GM18499 (cell line): ENCODE measurements at regions not wholly inside any gene's neighbourhood (a gene's known extent, or its start where the extent isn't known, plus 50 kb on each side); places are given as distances from the start of the nearest gene placed in this dataset.
A peak's percentile ranks its signal among the peaks of the same experiment; 100 is the strongest.

ENCODE experiments used
- ATAC-seq: cut with Tn5 transposase; IDR thresholded peaks from one replicate; pipeline ENCODE4 v1.9.1; 2021; ENCODE audit warnings: moderate number of reproducible peaks; ENCODE audit not compliant: insufficient read depth, unreplicated experiment

GRCh38 chr4:163582703-163583102, 88.2 kb downstream of the TMA16 start:
- no peak for ATAC-seq

DNA sequence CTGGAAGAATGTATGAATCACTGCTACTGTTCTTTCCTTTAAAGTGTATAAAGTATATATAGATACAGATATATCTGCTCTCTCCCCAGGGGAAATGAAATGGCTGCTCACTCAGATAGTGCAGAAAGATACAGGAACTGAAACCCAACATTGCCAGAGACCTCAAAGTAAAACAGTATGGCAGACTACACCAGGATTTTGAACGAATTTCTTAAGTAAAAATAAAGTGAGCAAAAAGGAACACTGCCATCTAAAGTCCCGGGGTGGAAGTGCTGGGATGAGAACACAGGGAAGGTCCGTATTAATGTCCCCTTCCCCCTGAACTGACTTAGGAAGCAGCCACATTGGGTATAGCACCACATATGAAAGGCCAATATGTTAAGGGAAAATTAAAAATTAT, 93.4 kb downstream of the TMA16 start:
- peak; percentile 63 for ATAC-seq

DNA sequence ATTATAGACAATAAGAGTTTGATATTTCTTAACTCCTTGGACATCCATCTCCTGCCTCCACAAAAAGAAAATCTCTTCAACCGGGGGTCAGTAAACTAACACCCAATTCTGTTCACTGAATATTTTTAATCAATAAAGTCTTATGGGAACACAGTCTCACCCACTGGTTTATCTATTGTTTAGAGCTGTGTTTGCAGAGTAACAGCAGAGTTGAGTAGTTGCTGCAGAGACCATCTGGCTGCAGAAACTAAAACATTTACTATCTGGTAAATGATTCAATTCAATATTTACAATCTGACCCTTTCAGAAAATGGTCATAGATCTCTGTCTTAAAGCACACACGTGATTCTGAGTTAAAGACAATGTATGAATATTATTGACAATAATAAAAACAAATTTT, 94.0 kb downstream of the TMA16 start:
- ATAC-seq: no peak

GRCh38 chr4:163590103-163590502, 95.6 kb downstream of the TMA16 start:
- no peak for ATAC-seq

GRCh38 chr4:163590619-163591264, 96.3 kb downstream of the TMA16 start:
- ATAC-seq: no peak

DNA sequence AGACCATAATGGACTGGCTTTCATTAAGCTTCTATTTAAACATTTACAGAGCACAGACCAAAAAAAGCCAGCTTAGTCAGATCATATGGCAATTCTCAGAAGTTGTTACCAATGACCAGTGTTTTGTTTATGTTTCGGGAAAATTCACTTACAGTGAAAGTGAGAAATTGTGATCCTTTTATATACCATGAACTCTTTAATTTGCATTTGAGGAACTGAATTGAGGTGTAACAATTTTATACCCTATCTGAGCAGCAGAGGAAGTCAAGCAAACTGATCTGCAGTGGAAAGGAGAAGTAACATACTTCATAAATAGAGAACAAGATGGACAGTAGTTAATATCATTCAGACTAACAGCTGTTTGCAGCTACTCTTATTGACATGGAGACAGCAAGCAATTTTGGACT, 97.1 kb downstream of the TMA16 start:
- peak; percentile 75 for ATAC-seq

GRCh38 chr4:163592212-163592611, 97.7 kb downstream of the TMA16 start:
- ATAC-seq: no peak

DNA sequence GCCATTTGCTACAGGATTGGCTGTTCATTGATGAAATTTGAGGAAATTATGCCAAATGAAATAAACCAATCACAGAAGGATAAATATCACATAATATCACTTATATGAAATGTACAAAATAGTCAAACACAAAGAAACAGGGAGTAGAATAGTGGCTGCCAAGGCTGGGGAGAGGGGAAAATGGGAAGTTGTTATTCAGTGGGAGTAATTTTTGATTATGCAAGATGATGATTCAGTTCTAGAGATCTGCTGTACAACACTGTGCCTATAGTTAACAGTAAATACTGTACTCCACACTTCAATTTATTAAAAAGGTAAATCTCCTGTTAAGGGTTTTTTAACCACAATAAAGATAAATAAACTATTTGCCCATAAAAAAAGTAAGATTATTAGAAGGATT, 101.1 kb downstream of the TMA16 start:
- no peak for ATAC-seq

GRCh38 chr4:163598028-163598427, 103.5 kb downstream of the TMA16 start:
- ATAC-seq: peak; percentile 80

DNA sequence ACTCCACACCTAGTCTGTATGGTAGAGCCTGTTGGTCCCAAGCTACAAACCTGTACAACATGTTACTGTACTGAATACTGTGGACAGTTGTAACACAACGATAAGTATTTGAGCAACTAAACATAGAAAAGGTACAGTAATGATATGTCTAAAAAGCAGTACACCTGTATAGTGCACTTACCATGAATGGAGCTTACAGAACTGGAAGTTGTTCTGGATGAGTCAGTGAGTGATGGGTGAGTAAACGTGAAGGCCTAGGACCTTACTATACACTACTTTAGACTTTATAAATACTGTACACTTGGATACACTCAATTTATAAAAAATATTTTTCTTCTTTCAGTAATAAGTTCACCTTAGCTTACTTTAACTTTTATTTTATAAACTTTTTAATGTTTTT, 104.0 kb downstream of the TMA16 start:
- ATAC-seq: peak; percentile 17

GRCh38 chr4:163600727-163601126, 106.2 kb downstream of the TMA16 start:
- ATAC-seq: no peak

DNA sequence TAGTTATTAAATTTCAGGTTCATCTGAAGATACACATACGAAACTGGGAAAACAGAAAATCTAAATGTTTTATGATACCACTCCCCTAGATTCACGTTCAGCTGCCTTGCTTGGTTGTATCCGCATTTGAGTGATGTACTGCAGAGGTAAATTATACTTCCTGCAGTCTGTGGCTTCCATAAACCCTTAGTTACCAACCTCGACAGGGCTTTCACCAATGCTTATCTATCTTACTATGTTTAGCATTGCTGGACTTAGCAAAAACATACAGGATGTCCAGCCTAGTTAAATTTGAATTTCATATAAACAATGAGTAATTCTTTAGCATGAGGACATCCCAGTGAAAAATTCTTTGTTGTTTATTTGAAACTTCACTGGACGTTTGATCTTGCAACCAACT, 108.8 kb downstream of the TMA16 start:
- ATAC-seq: peak; percentile 42

GRCh38 chr4:163606896-163607691, 112.6 kb downstream of the TMA16 start:
- no peak for ATAC-seq

- no peak for ATAC-seq
These were observed 114.5 kb downstream of the TMA16 start for GRCh38 chr4:163609019-163609418.

- ATAC-seq: no peak
These were observed 116.2 kb downstream of the TMA16 start for GRCh38 chr4:163610648-163611047.

- no peak for ATAC-seq
These were observed 116.7 kb downstream of the TMA16 start for GRCh38 chr4:163611182-163611581.

- ATAC-seq: peak; percentile 61
These were observed 117.4 kb downstream of the TMA16 start for GRCh38 chr4:163611784-163612445.

GRCh38 chr4:163612762-163613161, 118.3 kb downstream of the TMA16 start:
- ATAC-seq: no peak

- no peak for ATAC-seq
These were observed 118.9 kb downstream of the TMA16 start for GRCh38 chr4:163613383-163613782.

- ATAC-seq: no peak
These were observed 120.4 kb downstream of the TMA16 start for GRCh38 chr4:163614866-163615265.

DNA sequence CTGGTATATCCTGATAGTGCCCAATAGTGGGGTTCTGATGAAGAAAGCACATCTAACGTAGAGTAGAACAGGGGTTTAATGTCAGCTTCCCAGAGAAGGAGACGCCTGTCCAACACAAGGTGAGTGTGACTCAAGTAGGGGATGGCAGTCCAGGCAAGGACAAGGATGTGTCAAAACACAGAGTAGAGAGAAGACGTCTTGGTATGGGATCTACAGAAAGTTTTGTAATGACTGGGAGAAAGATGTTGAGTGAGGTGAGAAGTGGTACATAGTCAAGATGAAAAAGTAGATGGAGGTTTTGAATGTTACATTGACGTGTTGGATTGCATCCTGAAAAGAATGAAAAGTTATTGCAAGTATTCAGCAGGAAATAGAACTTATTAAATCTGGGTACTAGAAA, 124.4 kb downstream of the TMA16 start:
- ATAC-seq: no peak
